ENCODE measurements at regions not wholly inside any gene's neighbourhood (a gene's known extent, or its start where the extent isn't known, plus 50 kb on each side); places are given as distances from the start of the nearest gene placed in this dataset.

DNA sequence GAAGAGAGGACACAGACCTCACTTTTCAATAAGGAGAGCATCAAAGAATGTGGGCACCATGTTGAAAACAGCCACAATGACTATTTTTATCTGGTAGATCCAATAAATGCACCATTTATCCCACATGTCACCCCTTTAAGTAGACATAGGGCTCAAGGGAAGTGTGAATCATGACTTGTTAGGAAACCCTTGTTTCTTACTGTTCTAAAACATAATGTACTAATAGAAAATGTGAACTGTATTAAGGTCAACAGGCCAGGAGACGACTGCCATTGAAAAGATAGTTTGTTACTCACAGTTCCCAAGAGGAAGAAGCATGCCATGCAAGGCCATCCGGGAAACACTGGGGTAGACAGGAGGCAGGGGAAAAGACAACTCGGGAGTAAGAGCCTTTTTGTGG lies 137.7 kb downstream of the EN1 start:
- TF ChIP-seq MXI1 (IDR thresholded peaks at IDR 0.05; ENCODE audit: low read depth, low read length): no peak
- TF ChIP-seq, protein P1, sequence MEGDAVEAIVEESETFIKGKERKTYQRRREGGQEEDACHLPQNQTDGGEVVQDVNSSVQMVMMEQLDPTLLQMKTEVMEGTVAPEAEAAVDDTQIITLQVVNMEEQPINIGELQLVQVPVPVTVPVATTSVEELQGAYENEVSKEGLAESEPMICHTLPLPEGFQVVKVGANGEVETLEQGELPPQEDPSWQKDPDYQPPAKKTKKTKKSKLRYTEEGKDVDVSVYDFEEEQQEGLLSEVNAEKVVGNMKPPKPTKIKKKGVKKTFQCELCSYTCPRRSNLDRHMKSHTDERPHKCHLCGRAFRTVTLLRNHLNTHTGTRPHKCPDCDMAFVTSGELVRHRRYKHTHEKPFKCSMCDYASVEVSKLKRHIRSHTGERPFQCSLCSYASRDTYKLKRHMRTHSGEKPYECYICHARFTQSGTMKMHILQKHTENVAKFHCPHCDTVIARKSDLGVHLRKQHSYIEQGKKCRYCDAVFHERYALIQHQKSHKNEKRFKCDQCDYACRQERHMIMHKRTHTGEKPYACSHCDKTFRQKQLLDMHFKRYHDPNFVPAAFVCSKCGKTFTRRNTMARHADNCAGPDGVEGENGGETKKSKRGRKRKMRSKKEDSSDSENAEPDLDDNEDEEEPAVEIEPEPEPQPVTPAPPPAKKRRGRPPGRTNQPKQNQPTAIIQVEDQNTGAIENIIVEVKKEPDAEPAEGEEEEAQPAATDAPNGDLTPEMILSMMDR (IDR thresholded peaks at IDR 0.05): no peak
- no peak for TF ChIP-seq POLR2AphosphoS5 (IDR thresholded peaks at IDR 0.05; ENCODE audit: low read depth, low read length)
- TF ChIP-seq, protein P2, sequence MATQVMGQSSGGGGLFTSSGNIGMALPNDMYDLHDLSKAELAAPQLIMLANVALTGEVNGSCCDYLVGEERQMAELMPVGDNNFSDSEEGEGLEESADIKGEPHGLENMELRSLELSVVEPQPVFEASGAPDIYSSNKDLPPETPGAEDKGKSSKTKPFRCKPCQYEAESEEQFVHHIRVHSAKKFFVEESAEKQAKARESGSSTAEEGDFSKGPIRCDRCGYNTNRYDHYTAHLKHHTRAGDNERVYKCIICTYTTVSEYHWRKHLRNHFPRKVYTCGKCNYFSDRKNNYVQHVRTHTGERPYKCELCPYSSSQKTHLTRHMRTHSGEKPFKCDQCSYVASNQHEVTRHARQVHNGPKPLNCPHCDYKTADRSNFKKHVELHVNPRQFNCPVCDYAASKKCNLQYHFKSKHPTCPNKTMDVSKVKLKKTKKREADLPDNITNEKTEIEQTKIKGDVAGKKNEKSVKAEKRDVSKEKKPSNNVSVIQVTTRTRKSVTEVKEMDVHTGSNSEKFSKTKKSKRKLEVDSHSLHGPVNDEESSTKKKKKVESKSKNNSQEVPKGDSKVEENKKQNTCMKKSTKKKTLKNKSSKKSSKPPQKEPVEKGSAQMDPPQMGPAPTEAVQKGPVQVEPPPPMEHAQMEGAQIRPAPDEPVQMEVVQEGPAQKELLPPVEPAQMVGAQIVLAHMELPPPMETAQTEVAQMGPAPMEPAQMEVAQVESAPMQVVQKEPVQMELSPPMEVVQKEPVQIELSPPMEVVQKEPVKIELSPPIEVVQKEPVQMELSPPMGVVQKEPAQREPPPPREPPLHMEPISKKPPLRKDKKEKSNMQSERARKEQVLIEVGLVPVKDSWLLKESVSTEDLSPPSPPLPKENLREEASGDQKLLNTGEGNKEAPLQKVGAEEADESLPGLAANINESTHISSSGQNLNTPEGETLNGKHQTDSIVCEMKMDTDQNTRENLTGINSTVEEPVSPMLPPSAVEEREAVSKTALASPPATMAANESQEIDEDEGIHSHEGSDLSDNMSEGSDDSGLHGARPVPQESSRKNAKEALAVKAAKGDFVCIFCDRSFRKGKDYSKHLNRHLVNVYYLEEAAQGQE (IDR thresholded peaks at IDR 0.05; ENCODE audit: low read depth, low read length): no peak
- TF ChIP-seq FOXJ3 (CRISPR knock-in tag; IDR thresholded peaks at IDR 0.05): no peak
- TF ChIP-seq GATA2 (CRISPR knock-in tag; IDR thresholded peaks at IDR 0.05): no peak
- TF ChIP-seq EP300 (IDR thresholded peaks at IDR 0.05; ENCODE audit: borderline replicate concordance in 1 of 2, low read depth in 1 of 2, low read length in 1 of 2): no peak
- no peak for TF ChIP-seq TAF1 (IDR thresholded peaks at IDR 0.05; ENCODE audit: borderline replicate concordance, low read depth, low read length)
- TF ChIP-seq RFX5 (IDR thresholded peaks at IDR 0.05; ENCODE audit: low read length): no peak
- TF ChIP-seq NFIC (IDR thresholded peaks at IDR 0.05; ENCODE audit: borderline replicate concordance): no peak
